Medulla oblongata (tissue), 1 donor: ENCODE measurements at regions not wholly inside any gene's neighbourhood (a gene's known extent, or its start where the extent isn't known, plus 50 kb on each side); places are given as distances from the start of the nearest gene placed in this dataset.

Experiments
- DNase-seq: peaks from one replicate; pipeline ENCODE4 v3.0.0-alpha.2; 2015; ENCODE audit errors: extremely low spot score

DNA sequence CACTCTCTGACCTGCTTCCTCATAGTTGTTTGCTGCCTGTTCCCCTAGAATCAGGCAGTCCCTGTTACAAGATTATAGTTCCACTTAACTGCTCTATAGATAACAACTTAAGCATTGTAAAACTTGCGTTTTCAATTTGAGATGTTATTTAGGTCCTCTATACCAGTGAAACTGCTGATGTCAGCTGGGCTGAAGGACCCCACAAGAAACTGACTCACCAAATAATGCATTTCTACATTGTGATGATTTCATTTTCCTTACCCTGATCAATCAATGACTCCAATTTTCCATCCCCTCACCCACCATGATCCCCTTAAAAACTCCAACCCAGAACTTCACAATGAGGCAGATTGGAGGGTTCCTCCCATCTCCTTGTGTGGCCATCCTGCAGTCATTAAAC, 280.7 kb downstream of the SLITRK1 start:
- no peak for DNase-seq

- no peak for DNase-seq
Observed at GRCh38 chr13:83592095-83592494, 290.2 kb downstream of the SLITRK1 start.

DNA sequence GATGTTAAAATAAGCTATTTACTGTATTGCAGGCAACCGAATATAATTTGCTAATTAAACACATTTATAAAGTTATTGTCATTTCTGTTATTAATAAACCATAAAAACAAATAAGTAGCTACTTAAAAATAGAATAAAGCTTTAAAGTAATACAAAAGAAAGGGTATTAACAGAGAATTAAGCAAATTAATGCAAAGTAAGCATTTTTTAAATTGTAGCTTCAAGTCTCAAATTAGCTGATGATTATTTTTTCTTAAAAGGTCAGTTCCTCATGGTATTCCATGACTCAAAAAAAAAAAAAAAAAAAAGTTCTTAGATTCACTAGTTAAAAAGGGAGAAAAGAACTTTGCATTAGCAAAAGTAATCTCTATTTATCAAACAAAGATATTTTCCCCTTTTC, 292.5 kb downstream of the SLITRK1 start:
- no peak for DNase-seq

GRCh38 chr13:83577183-83577582, 305.1 kb downstream of the SLITRK1 start:
- DNase-seq = no peak

DNA sequence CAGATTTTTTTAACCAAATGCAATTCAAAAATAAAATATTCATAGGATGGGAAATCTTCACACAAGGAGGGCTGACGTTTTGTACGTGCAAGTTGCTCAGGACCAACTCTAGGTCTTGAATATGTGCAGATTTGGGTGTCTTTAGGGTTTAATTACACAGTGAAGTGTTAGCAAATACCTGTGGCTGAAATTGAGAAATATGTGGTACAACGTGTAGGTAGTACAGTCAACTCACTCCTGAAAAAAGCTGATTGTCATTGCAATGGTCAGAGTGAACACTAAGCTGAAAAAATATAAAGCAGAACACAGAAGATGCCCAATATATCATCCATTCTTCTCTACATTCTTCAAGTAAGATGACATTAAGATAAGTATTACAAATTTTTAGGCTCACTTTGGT, 314.3 kb downstream of the SLITRK1 start:
- no peak for DNase-seq

DNA sequence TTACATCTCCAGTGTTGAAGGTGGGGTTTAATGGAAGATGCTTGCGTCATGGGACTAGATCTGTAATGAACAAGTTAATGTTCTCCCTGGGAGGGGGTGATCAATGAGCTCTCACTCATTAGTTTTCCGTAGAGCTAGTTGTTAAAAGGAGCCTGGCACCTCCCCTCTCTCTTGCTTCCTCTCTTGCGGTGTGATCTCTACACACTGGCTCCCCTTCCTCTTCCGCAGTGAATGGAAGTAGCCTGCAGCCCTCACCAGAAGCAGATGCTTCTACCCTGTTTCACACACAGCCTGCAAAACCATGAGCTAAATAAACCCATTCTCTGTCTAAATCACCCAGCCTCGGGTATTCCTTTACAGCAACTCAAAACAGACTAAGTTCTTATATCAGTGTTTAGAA, 318.8 kb downstream of the SLITRK1 start:
- DNase-seq = no peak

- no peak for DNase-seq
Observed at GRCh38 chr13:83557845-83558244, 324.4 kb downstream of the SLITRK1 start.

DNA sequence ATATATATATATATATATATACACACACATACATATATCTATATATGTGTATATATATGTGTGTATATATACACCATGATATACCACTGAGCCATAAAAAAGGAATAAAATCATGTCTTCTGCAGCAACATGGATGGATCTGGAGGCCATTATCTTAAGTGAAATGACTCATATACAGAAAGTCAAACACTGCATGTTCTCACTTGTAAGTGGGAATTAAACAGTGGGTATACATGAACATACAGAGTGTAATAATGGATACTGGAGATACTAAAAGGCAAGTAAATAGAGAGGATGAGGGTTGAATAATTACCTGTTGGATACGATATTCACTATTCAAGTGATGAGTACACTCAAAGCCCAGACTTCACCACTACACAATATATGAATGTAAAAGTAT, 332.6 kb downstream of the SLITRK1 start:
- DNase-seq = no peak

GRCh38 chr13:83547043-83547442, 335.2 kb downstream of the SLITRK1 start:
- DNase-seq = no peak

DNA sequence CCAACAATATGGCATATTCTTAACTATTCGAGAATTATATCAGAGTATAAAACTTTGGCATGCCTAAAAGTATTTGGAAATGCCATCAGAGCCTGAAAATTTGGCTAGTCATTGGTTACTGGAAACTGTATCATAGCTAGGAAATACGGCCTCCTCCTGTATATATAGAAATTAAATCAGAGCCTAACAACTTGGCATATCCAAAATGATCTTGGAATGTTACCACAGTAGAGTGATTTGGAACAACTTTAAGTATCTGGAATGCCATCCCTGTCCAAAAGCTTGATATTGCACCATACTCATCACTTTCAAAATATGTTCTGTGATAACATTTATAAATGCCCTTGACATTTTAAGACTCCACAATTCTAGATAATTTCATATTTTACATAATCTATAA, 335.8 kb downstream of the SLITRK1 start:
- no peak for DNase-seq

GRCh38 chr13:83538636-83539035, 343.6 kb downstream of the SLITRK1 start:
- DNase-seq = no peak

DNA sequence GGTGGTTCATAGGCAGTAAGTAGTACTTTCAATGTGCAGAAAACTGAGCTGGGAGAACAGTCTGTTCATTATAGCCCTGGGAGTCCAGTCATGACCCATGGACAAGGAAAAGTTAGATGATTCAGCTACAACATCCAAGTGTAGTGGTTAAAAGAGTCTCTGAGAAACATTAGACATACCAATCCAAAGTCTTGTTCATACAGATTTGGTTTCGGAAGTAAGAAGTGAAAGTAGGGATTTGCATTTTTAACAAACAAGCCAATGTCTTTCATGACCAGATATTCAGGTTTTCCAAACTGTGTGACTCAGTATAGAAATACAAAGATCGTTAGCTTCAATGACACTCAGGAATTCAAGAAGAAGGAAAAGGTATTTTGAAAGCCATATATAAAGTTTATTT, 345.3 kb downstream of the SLITRK1 start:
- DNase-seq = no peak

DNA sequence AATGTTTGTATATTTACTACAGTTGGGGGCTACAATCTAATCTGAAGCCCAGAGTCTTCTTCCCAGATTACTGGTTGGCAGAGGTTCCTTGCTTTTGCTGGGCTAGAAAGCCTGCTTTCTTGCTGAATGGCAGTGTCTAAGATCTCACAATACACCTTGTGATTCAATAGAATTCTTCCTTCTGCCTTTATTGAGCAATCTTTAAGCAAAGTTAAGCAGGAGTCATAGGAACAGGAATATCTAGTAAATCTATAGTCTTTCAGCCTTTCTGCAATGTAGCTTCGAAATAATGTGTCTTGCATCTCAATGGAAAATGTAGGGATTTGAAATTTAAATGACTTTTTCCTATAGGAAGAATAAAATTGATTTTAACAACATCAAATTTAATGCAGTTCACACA, 346.1 kb downstream of the SLITRK1 start:
- DNase-seq = no peak

DNA sequence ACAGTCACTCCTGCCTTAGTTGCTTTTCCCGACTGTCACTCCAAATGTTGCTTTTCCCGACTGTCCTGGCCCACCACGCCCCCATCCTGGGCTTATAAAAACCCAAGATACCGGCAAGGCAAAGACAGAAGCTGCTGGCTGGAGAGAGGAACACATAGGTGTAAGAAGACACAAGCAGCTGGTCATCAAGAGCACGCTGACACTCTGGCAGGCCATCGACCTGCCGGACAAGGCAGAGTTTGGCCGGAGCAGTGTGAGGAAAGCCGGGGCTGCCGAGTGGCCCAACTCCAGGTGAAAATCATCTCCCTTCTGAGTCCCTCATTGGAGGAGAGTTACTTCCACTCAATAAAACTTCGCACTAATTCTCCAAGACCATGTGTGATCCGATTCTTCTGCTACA, 349.5 kb downstream of the SLITRK1 start:
- no peak for DNase-seq

GRCh38 chr13:83531022-83531421, 351.3 kb downstream of the SLITRK1 start:
- DNase-seq = no peak

DNA sequence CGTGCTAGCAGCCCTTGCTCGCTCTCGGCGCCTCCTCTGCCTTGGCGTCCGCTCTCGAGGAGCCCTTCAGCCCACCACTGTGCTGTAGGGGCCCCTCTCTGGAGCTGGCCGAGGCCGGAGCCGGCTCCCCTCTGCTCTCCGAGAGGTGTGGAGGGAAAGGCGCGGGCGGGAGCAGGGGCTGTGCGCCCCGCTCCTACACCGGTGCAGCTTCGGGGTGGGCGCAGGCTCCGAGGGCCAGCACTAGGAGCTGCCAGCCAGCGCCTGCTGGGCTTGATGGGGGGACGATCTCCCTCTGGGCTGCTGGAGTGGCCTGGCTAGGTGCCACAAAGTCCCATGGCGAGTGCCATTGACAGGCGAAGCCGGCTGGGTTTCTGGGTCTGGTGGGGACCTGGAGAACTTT, 365.5 kb downstream of the SLITRK1 start:
- DNase-seq = no peak

GRCh38 chr13:83515268-83516015, 366.8 kb downstream of the SLITRK1 start:
- DNase-seq = no peak

GRCh38 chr13:83508771-83509301, 373.4 kb downstream of the SLITRK1 start:
- no peak for DNase-seq

DNA sequence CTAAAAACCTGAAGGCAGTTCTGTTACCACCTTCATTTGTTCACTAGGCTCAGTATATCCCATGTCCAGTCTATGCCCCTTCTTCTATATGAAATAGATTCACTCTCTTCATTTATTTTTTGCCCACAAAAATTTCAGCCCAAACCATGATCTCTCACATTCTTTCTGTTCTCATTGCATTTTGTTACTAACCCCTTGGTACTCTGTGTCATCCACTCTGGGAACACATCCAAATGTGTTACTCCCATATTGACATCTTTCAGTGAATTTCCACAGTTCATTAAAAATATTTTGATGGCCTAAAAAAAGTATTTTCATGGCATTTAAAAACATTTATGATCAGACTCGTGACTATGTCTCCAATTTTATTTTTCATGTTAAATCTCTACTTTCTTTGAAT, 378.9 kb downstream of the SLITRK1 start:
- DNase-seq = no peak

- no peak for DNase-seq
Observed at GRCh38 chr13:83499286-83499685, 383.0 kb downstream of the SLITRK1 start.

GRCh38 chr13:83498481-83499190, 383.6 kb downstream of the SLITRK1 start:
- DNase-seq = no peak

DNA sequence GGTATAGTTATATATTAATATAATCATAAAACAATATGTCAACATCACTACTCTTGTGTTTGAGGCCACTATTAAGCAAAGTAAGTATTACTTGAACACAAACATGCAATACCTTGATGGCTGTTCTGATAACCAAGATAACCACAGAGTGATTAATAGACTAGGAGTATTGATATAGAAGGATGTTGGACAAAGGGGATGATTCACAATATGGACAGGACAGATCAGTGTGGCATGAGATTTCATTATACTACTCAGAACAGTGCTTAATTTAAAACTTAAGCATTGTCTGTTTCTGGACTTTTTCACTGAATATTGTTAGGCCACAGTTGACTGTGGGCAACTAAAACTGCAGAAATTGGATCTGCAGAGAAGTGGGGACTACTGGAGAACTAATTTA, 384.2 kb downstream of the SLITRK1 start:
- DNase-seq = no peak

- no peak for DNase-seq
Observed at GRCh38 chr13:83496501-83496900, 385.8 kb downstream of the SLITRK1 start.
